ENCODE measurements at regions not wholly inside any gene's neighbourhood (a gene's known extent, or its start where the extent isn't known, plus 50 kb on each side); places are given as distances from the start of the nearest gene placed in this dataset.

- no peak for DNase-seq
- CTCF ChIA-PET = no interaction called here
- H3K36me3 Mint-ChIP-seq (ENCODE audit: insufficient read depth, unreplicated experiment) = peaks cover 16% of the 10 kb centered on the region
- H3K4me1 Mint-ChIP-seq (ENCODE audit: low read depth, unreplicated experiment) = peaks cover 21% of the 10 kb centered on the region
- H3K4me3 Mint-ChIP-seq (ENCODE audit: low read depth, unreplicated experiment) = no peak overlapping the region
- H3K27ac Mint-ChIP-seq (ENCODE audit: unreplicated experiment) = no peak overlapping the region
- BruUV-seq (replicated peaks) = no TSS peak
- H3K27me3 Mint-ChIP-seq (ENCODE audit: unreplicated experiment) = no peaks in the 10 kb centered on the region
- intact Hi-C loops (cut with micrococcal nuclease; ENCODE audit: unreplicated experiment) = loop anchor here (2.0 to 10.0 kb wide), 3 partner anchors 160 to 980 kb away; no protein-coding TSS in a partner anchor
- TF ChIP-seq CTCF (IDR thresholded peaks at IDR 0.05; ENCODE audit: unreplicated experiment) = no peak
- no peaks in the 10 kb centered on the region for H3K9me3 Mint-ChIP-seq (ENCODE audit: low read depth, unreplicated experiment)
Measured at GRCh38 chr2:234134496-234134895, 84.0 kb downstream of the SPP2 start.

DNA sequence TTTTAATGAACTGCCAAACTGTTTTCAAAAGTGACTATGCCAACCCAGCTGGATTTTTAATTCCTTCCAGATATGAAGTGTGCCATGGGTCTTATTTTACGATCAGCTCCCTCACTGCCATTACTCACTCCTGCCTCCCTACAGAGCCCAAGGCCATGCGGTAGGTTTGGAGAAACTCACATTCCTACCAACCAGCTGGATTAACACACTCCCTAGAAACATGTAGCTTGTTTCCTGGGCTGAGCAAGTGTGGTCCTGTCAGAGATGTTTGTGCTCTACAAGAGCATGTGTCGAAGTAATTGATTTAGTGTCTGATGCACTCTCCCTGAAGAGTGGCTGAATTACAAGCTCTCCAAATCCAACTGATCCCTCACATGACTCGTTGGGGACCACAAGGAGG is 82.5 kb downstream of the SPP2 start:
- Mint-ChIP-seq H3K9me3 (ENCODE audit: low read depth, unreplicated experiment) (no peaks in the 10 kb centered on the region), H3K36me3 (ENCODE audit: insufficient read depth, unreplicated experiment) (peaks cover 16% of the 10 kb centered on the region), H3K4me3 (ENCODE audit: low read depth, unreplicated experiment) (no peak overlapping the region), H3K4me1 (ENCODE audit: low read depth, unreplicated experiment) (peaks cover 21% of the 10 kb centered on the region), H3K27me3 (ENCODE audit: unreplicated experiment) (no peaks in the 10 kb centered on the region), H3K27ac (ENCODE audit: unreplicated experiment) (no peak overlapping the region)
- CTCF ChIA-PET = no interaction called here
- DNase-seq = no peak
- no TSS peak for BruUV-seq (replicated peaks)
- intact Hi-C loops (cut with micrococcal nuclease; ENCODE audit: unreplicated experiment) = loop anchor here (10.0 kb wide), 2 partner anchors 158 to 982 kb away; no protein-coding TSS in a partner anchor
- TF ChIP-seq CTCF (IDR thresholded peaks at IDR 0.05; ENCODE audit: unreplicated experiment) = no peak

DNA sequence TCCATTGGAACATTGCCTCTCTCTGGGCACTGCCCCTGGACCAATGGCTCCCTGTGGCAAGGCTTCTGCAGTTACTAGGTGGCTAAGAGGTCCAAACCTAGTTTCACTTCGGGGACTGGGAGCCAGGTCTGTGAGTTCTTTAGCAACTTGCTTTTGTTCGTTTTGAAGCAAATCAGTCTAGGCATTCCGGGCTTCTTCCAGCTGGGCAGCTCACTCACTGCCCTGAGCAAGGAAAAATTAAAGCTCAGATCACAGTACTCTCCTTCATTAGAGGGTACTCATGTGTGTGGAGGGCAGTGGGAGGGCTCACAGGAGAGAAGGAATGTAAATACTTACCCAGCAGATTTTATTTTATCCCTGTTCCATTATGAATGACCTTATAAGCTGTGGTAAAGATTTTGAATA is 80.3 kb downstream of the SPP2 start:
- BruUV-seq (replicated peaks) = no TSS peak
- intact Hi-C loops (cut with micrococcal nuclease; ENCODE audit: unreplicated experiment) = loop anchor here (10.0 kb wide), 2 partner anchors 156 to 984 kb away; no protein-coding TSS in a partner anchor
- CTCF ChIA-PET = no interaction called here
- Mint-ChIP-seq H3K27me3 (ENCODE audit: unreplicated experiment) (no peaks in the 10 kb centered on the region), H3K36me3 (ENCODE audit: insufficient read depth, unreplicated experiment) (peaks cover 4% of the 10 kb centered on the region), H3K27ac (ENCODE audit: unreplicated experiment) (no peak overlapping the region), H3K4me3 (ENCODE audit: low read depth, unreplicated experiment) (no peak overlapping the region), H3K9me3 (ENCODE audit: low read depth, unreplicated experiment) (no peaks in the 10 kb centered on the region), H3K4me1 (ENCODE audit: low read depth, unreplicated experiment) (peaks cover 7% of the 10 kb centered on the region)
- DNase-seq = no peak
- no peak for TF ChIP-seq CTCF (IDR thresholded peaks at IDR 0.05; ENCODE audit: unreplicated experiment)

DNA sequence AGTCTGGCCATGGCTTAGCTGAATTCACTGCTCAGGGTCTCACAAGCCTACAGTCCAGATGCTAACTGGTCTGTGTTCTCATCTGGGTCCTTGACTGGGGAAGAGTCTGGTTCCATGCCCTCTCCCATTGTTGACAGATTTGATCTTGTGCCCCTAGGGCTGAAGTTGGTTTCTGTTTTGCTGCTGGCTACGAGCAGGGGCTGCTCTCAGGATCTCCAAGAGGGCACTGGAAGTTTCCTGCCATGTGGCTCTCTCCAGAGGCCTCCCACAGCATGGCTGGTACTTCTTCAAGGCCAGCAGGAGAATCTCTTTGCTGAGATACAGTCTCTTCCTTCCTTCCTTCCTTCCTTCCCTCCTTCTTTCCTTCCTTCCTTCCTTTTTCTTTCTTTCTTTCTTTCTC is 78.1 kb downstream of the SPP2 start:
- no peaks in the 10 kb centered on the region for H3K27me3 Mint-ChIP-seq (ENCODE audit: unreplicated experiment)
- CTCF ChIA-PET = no interaction called here
- H3K4me1 Mint-ChIP-seq (ENCODE audit: low read depth, unreplicated experiment) = no peaks in the 10 kb centered on the region
- no peaks in the 10 kb centered on the region for H3K9me3 Mint-ChIP-seq (ENCODE audit: low read depth, unreplicated experiment)
- H3K27ac Mint-ChIP-seq (ENCODE audit: unreplicated experiment) = no peak overlapping the region
- no peaks in the 10 kb centered on the region for H3K36me3 Mint-ChIP-seq (ENCODE audit: insufficient read depth, unreplicated experiment)
- no peak overlapping the region for H3K4me3 Mint-ChIP-seq (ENCODE audit: low read depth, unreplicated experiment)
- no peak for TF ChIP-seq CTCF (IDR thresholded peaks at IDR 0.05; ENCODE audit: unreplicated experiment)
- DNase-seq = no peak
- intact Hi-C loops (cut with micrococcal nuclease; ENCODE audit: unreplicated experiment) = no loop called here
- no TSS peak for BruUV-seq (replicated peaks)

Measured in Calu3 (cell line).